ENCODE measurements at regions not wholly inside any gene's neighbourhood (a gene's known extent, or its start where the extent isn't known, plus 50 kb on each side); places are given as distances from the start of the nearest gene placed in this dataset.
A peak's percentile ranks its signal among the peaks of the same experiment; 100 is the strongest.

DNA sequence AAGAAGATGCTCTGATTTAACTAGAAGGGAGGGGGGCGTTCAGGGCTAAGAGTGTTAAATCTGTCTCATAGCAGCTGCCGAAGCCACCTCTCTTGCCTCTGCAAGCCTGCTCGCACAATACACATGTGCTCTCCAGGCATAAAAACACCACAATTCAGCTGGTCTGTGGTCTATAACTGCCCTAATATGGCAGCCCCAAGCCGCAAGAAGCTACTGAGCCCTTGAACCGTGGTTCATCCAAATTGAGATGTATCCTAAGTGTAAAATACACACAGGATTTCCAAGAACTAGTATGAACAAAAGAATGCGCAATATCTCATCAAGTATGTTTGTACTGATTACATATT, 70.8 kb upstream of the FGFR2 start:
- Histone ChIP-seq H2BK5ac (ENCODE audit: insufficient read length, low read length) (no peak overlapping the region), H3K4me2 (ENCODE audit: insufficient read depth, insufficient read length, low read length) (peak overlapping the region; percentile 8), H3K9ac (ENCODE audit: extremely low read depth, insufficient read length, low read length) (no peak overlapping the region), H4K8ac (replicated peaks; ENCODE audit: insufficient read length, low read depth, low read length) (no peak overlapping the region), H3T11ph (ENCODE audit: low read length) (no peak overlapping the region), H3K27me3 (ENCODE audit: insufficient read depth, low read length) (no peaks in the 10 kb centered on the region), H3K18ac (ENCODE audit: insufficient read length, low read depth, low read length) (no peak overlapping the region), H3K79me2 (ENCODE audit: insufficient read depth, low read length) (no peaks in the 10 kb centered on the region), H2AK5ac (ENCODE audit: insufficient read length, low read length) (no peak overlapping the region), H3K23ac (ENCODE audit: insufficient read length, low read depth, low read length) (no peak overlapping the region), H3K79me1 (ENCODE audit: insufficient read depth, low read depth, low read length, poor library complexity, severe bottlenecking) (no peaks in the 10 kb centered on the region), H3K56ac (ENCODE audit: insufficient read length, low read depth, low read length) (no peak overlapping the region), H3K14ac (ENCODE audit: insufficient read depth, low read length) (no peak overlapping the region), H3K4ac (ENCODE audit: low read depth, low read length) (no peak overlapping the region), H4K20me1 (ENCODE audit: control insufficient read depth, insufficient read depth, insufficient read length) (no peaks in the 10 kb centered on the region), H3K23me2 (ENCODE audit: insufficient read length, low read depth, low read length, poor library complexity, severe bottlenecking) (no peaks in the 10 kb centered on the region), H3K27ac (ENCODE audit: insufficient read length, low read depth, low read length) (no peak overlapping the region), H2BK12ac (ENCODE audit: insufficient read length, low read depth, low read length) (no peak overlapping the region), H4K5ac (ENCODE audit: insufficient read length, low read depth, low read length) (no peak overlapping the region), H4K91ac (ENCODE audit: insufficient read length, low read depth, low read length) (no peak overlapping the region), H2BK20ac (ENCODE audit: low read depth, low read length, poor library complexity, severe bottlenecking) (no peak overlapping the region), H2BK120ac (ENCODE audit: low read depth, low read length, poor library complexity, severe bottlenecking) (no peak overlapping the region), H2AFZ (ENCODE audit: low read length) (no peak overlapping the region), H2BK15ac (ENCODE audit: low read depth, low read length) (no peak overlapping the region), H3K4me1 (ENCODE audit: insufficient read depth, low read length) (peaks cover 2% of the 10 kb centered on the region; the same call in 1 of the 2 replicates), H3K9me3 (ENCODE audit: control insufficient read depth, low read depth, low read length) (no peaks in the 10 kb centered on the region)
- H3K27me3 Mint-ChIP-seq (ENCODE audit: low read depth), result peaks cover 4% of the 10 kb centered on the region
- peak overlapping the region in 1 of 3 experiments; percentile 74; a peak in 1 of 7 replicates for H3K27ac Mint-ChIP-seq
- H3K4me3 Mint-ChIP-seq, result no peak overlapping the region
- WGBS (ENCODE audit: extremely low coverage, insufficient read length, low lambda C conversion rate), result no CpG with 5 or more reads among the region's 6 CpGs
- TF ChIP-seq, protein P1, sequence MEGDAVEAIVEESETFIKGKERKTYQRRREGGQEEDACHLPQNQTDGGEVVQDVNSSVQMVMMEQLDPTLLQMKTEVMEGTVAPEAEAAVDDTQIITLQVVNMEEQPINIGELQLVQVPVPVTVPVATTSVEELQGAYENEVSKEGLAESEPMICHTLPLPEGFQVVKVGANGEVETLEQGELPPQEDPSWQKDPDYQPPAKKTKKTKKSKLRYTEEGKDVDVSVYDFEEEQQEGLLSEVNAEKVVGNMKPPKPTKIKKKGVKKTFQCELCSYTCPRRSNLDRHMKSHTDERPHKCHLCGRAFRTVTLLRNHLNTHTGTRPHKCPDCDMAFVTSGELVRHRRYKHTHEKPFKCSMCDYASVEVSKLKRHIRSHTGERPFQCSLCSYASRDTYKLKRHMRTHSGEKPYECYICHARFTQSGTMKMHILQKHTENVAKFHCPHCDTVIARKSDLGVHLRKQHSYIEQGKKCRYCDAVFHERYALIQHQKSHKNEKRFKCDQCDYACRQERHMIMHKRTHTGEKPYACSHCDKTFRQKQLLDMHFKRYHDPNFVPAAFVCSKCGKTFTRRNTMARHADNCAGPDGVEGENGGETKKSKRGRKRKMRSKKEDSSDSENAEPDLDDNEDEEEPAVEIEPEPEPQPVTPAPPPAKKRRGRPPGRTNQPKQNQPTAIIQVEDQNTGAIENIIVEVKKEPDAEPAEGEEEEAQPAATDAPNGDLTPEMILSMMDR (conservative IDR thresholded peaks at IDR 0.05), result no peak
- H3K4me1 Mint-ChIP-seq, result peaks cover 28 to 33% of the 10 kb centered on the region in 2 experiments
- peaks cover 0 to 9% (median 0%) of the 10 kb centered on the region in 3 experiments; a peak in 3 of 7 replicates for H3K36me3 Mint-ChIP-seq (ENCODE audit: insufficient read depth in 1 of 3, low read depth in 3 of 3)
- DNase-seq, result no peak
- peaks cover 8 to 9% of the 10 kb centered on the region in 2 experiments; a peak in 3 of 5 replicates for H3K9me3 Mint-ChIP-seq
